ENCODE measurements at regions not wholly inside any gene's neighbourhood (a gene's known extent, or its start where the extent isn't known, plus 50 kb on each side); places are given as distances from the start of the nearest gene placed in this dataset.

- H2BK5ac ChIP-seq (ENCODE audit: low read depth, low read length, poor library complexity) = no peak overlapping the region
- no peak overlapping the region for H2BK12ac ChIP-seq (ENCODE audit: low read length)
- no peak overlapping the region for H3K9ac ChIP-seq (ENCODE audit: low read length)
- H3K4me2 ChIP-seq (ENCODE audit: low read length) = no peak overlapping the region
- H3K79me1 ChIP-seq (ENCODE audit: low read length) = no peaks in the 10 kb centered on the region
- DNase-seq = no peak
- peaks cover 2% of the 10 kb centered on the region for H3K9me3 ChIP-seq (ENCODE audit: insufficient read depth, low read depth, low read length)
- H4K12ac ChIP-seq (ENCODE audit: low read depth, low read length) = no peak overlapping the region
- no peak overlapping the region for H3K23ac ChIP-seq (ENCODE audit: low read length)
- no peaks in the 10 kb centered on the region for H3K79me2 ChIP-seq (ENCODE audit: control insufficient read depth, insufficient read depth, low read length, poor library complexity)
- WGBS (ENCODE audit: extremely low coverage, insufficient coverage, insufficient read length) = no CpG with 5 or more reads among the region's 3 CpGs
- no peak overlapping the region for H2AK5ac ChIP-seq (ENCODE audit: low read length)
- no peak overlapping the region for H3K14ac ChIP-seq (ENCODE audit: low read length)
- no peak overlapping the region for H3K4me3 ChIP-seq (ENCODE audit: low read depth, low read length)
- H3K18ac ChIP-seq (ENCODE audit: low read length) = no peak overlapping the region
- H3K4ac ChIP-seq (ENCODE audit: low read depth, low read length) = no peak overlapping the region
- no peaks in the 10 kb centered on the region for H3K27me3 ChIP-seq (ENCODE audit: insufficient read depth, low read length)
- H4K91ac ChIP-seq (ENCODE audit: low read depth, low read length) = no peak overlapping the region
- no peak overlapping the region for H2AFZ ChIP-seq (ENCODE audit: insufficient read depth, low read length, poor library complexity)
- no peak overlapping the region for H4K8ac ChIP-seq (ENCODE audit: low read depth, low read length)
- H2BK120ac ChIP-seq (ENCODE audit: insufficient read depth, low read length, poor library complexity) = no peak overlapping the region
- no peaks in the 10 kb centered on the region for H3K4me1 ChIP-seq (ENCODE audit: control insufficient read depth in 1 of 2, insufficient read depth in 2 of 2, low read length in 2 of 2)
- H3K36me3 ChIP-seq (ENCODE audit: control insufficient read depth in 1 of 2, insufficient read depth in 2 of 2, low read length in 2 of 2) = no peaks in the 10 kb centered on the region
- H3K27ac ChIP-seq (ENCODE audit: low read depth, low read length) = no peak overlapping the region
Observed at GRCh38 chr18:60929966-60930365, 403.3 kb upstream of the CDH20 start.

- Histone ChIP-seq H3K27me3 (ENCODE audit: insufficient read depth, low read length) (no peaks in the 10 kb centered on the region), H3K4me3 (ENCODE audit: low read depth, low read length) (no peak overlapping the region), H3K79me1 (ENCODE audit: low read length) (no peaks in the 10 kb centered on the region), H3K23ac (ENCODE audit: low read length) (no peak overlapping the region), H2AFZ (ENCODE audit: insufficient read depth, low read length, poor library complexity) (no peak overlapping the region), H3K4me2 (ENCODE audit: low read length) (no peak overlapping the region), H4K91ac (ENCODE audit: low read depth, low read length) (no peak overlapping the region), H3K79me2 (ENCODE audit: control insufficient read depth, insufficient read depth, low read length, poor library complexity) (no peaks in the 10 kb centered on the region), H3K18ac (ENCODE audit: low read length) (no peak overlapping the region), H3K27ac (ENCODE audit: low read depth, low read length) (no peak overlapping the region), H2AK5ac (ENCODE audit: low read length) (no peak overlapping the region), H2BK5ac (ENCODE audit: low read depth, low read length, poor library complexity) (no peak overlapping the region), H2BK12ac (ENCODE audit: low read length) (no peak overlapping the region), H3K4me1 (ENCODE audit: control insufficient read depth in 1 of 2, insufficient read depth in 2 of 2, low read length in 2 of 2) (no peaks in the 10 kb centered on the region), H4K8ac (ENCODE audit: low read depth, low read length) (no peak overlapping the region), H3K9ac (ENCODE audit: low read length) (no peak overlapping the region), H4K12ac (ENCODE audit: low read depth, low read length) (no peak overlapping the region), H3K9me3 (ENCODE audit: insufficient read depth, low read depth, low read length) (no peaks in the 10 kb centered on the region), H2BK120ac (ENCODE audit: insufficient read depth, low read length, poor library complexity) (no peak overlapping the region), H3K4ac (ENCODE audit: low read depth, low read length) (no peak overlapping the region), H3K14ac (ENCODE audit: low read length) (no peak overlapping the region), H3K36me3 (ENCODE audit: control insufficient read depth in 1 of 2, insufficient read depth in 2 of 2, low read length in 2 of 2) (no peaks in the 10 kb centered on the region)
- WGBS (ENCODE audit: extremely low coverage, insufficient coverage, insufficient read length) = no CpG with 5 or more reads among the region's 5 CpGs
- DNase-seq = no peak
Observed at GRCh38 chr18:60935041-60935910, 398.0 kb upstream of the CDH20 start.

GRCh38 chr18:60936101-60936500, 397.1 kb upstream of the CDH20 start:
- Histone ChIP-seq H3K4me2 (ENCODE audit: low read length) (no peak overlapping the region), H3K4ac (ENCODE audit: low read depth, low read length) (no peak overlapping the region), H3K27ac (ENCODE audit: low read depth, low read length) (no peak overlapping the region), H3K18ac (ENCODE audit: low read length) (no peak overlapping the region), H3K79me2 (ENCODE audit: control insufficient read depth, insufficient read depth, low read length, poor library complexity) (no peaks in the 10 kb centered on the region), H2BK5ac (ENCODE audit: low read depth, low read length, poor library complexity) (no peak overlapping the region), H2BK12ac (ENCODE audit: low read length) (no peak overlapping the region), H3K9ac (ENCODE audit: low read length) (no peak overlapping the region), H4K8ac (ENCODE audit: low read depth, low read length) (no peak overlapping the region), H3K79me1 (ENCODE audit: low read length) (no peaks in the 10 kb centered on the region), H3K14ac (ENCODE audit: low read length) (no peak overlapping the region), H3K23ac (ENCODE audit: low read length) (no peak overlapping the region), H4K12ac (ENCODE audit: low read depth, low read length) (no peak overlapping the region), H3K9me3 (ENCODE audit: insufficient read depth, low read depth, low read length) (no peaks in the 10 kb centered on the region), H2AFZ (ENCODE audit: insufficient read depth, low read length, poor library complexity) (no peak overlapping the region), H2BK120ac (ENCODE audit: insufficient read depth, low read length, poor library complexity) (no peak overlapping the region), H2AK5ac (ENCODE audit: low read length) (no peak overlapping the region), H4K91ac (ENCODE audit: low read depth, low read length) (no peak overlapping the region), H3K4me1 (ENCODE audit: control insufficient read depth in 1 of 2, insufficient read depth in 2 of 2, low read length in 2 of 2) (no peaks in the 10 kb centered on the region), H3K36me3 (ENCODE audit: control insufficient read depth in 1 of 2, insufficient read depth in 2 of 2, low read length in 2 of 2) (no peaks in the 10 kb centered on the region), H3K27me3 (ENCODE audit: insufficient read depth, low read length) (no peaks in the 10 kb centered on the region), H3K4me3 (ENCODE audit: low read depth, low read length) (no peak overlapping the region)
- DNase-seq = no peak

GRCh38 chr18:60943297-60943696, 389.9 kb upstream of the CDH20 start:
- Histone ChIP-seq H3K79me2 (ENCODE audit: control insufficient read depth, insufficient read depth, low read length, poor library complexity) (no peaks in the 10 kb centered on the region), H3K23ac (ENCODE audit: low read length) (no peak overlapping the region), H3K4ac (ENCODE audit: low read depth, low read length) (no peak overlapping the region), H3K27ac (ENCODE audit: low read depth, low read length) (no peak overlapping the region), H3K18ac (ENCODE audit: low read length) (no peak overlapping the region), H2AK5ac (ENCODE audit: low read length) (no peak overlapping the region), H3K14ac (ENCODE audit: low read length) (no peak overlapping the region), H2BK5ac (ENCODE audit: low read depth, low read length, poor library complexity) (no peak overlapping the region), H2BK12ac (ENCODE audit: low read length) (no peak overlapping the region), H3K4me2 (ENCODE audit: low read length) (no peak overlapping the region), H3K4me1 (ENCODE audit: control insufficient read depth in 1 of 2, insufficient read depth in 2 of 2, low read length in 2 of 2) (no peaks in the 10 kb centered on the region), H4K8ac (ENCODE audit: low read depth, low read length) (no peak overlapping the region), H3K79me1 (ENCODE audit: low read length) (no peaks in the 10 kb centered on the region), H4K12ac (ENCODE audit: low read depth, low read length) (no peak overlapping the region), H2AFZ (ENCODE audit: insufficient read depth, low read length, poor library complexity) (no peak overlapping the region), H2BK120ac (ENCODE audit: insufficient read depth, low read length, poor library complexity) (no peak overlapping the region), H4K91ac (ENCODE audit: low read depth, low read length) (no peak overlapping the region), H3K27me3 (ENCODE audit: insufficient read depth, low read length) (no peaks in the 10 kb centered on the region), H3K36me3 (ENCODE audit: control insufficient read depth in 1 of 2, insufficient read depth in 2 of 2, low read length in 2 of 2) (no peaks in the 10 kb centered on the region), H3K4me3 (ENCODE audit: low read depth, low read length) (no peak overlapping the region), H3K9ac (ENCODE audit: low read length) (no peak overlapping the region), H3K9me3 (ENCODE audit: insufficient read depth, low read depth, low read length) (no peaks in the 10 kb centered on the region)
- no CpG with 5 or more reads among the region's 6 CpGs for WGBS (ENCODE audit: extremely low coverage, insufficient coverage, insufficient read length)
- no peak for DNase-seq
